ENCODE measurements at regions not wholly inside any gene's neighbourhood (a gene's known extent, or its start where the extent isn't known, plus 50 kb on each side); places are given as distances from the start of the nearest gene placed in this dataset.

DNA sequence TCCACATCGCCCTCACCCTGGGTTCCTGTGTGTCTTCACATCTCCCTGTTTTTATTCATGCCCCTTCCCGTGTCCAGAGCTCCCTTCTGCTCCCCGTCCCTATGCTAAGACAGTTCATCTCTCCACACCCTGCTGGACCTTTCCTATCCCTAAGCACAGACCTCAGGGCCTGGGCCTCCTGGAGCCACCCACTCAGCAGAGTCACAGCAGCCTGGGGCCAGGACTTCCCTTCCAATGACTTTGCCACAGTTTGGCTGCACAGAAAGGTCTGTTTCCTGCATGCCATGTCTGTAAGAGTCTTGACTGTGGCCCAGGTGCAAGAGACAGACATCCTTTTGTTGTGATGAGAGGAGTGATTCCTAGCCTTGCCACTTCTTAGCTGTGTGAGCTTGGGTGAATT, 470.7 kb downstream of the TSHZ3 start:
- no peak for DNase-seq (ENCODE audit: low read depth in 2 of 2, low spot score in 1 of 2)

DNA sequence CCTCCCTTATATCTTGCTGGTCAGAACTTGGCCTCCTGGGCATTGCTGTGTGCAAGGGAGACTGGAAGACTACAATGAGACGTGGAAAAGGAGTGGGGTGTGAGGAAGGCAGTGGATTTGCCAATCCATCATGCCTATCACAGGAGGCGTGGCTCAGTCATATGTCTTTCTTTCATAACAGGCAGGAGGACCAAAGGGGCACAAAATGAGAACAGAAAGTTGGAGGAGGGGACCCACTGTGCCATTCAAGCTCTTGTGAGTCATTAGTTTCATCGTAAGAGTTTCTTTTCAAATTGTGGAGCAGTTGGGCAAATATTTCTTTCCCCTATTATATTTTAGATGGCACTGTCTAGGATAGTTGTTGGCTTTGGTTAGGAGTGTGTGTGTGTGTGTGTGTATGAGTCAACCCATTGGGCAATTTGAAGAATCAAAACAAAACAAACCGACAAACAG, 471.5 kb downstream of the TSHZ3 start:
- DNase-seq (ENCODE audit: low read depth in 2 of 2, low spot score in 1 of 2), result no peak

DNA sequence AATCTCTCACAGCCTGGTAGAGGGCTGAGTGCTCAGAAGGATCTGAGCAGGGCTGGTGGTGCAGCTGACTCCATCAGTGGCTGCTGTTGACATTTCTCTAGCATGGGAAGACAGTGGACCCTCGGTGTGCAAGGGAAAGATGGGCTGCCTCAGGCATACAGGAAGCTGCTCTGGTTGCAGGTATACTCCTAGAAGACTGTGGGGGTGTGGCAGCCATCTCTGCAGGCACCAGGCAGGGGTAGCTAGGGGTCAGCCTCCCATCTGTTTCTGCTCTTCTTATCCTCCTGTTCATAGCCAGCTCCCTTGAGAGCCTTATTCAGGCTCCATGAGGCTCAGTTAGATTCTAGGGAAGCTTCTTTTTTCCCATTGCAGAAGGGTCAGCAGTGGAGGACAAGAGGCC, 475.5 kb downstream of the TSHZ3 start:
- DNase-seq (ENCODE audit: low read depth in 2 of 2, low spot score in 1 of 2), result no peak

DNA sequence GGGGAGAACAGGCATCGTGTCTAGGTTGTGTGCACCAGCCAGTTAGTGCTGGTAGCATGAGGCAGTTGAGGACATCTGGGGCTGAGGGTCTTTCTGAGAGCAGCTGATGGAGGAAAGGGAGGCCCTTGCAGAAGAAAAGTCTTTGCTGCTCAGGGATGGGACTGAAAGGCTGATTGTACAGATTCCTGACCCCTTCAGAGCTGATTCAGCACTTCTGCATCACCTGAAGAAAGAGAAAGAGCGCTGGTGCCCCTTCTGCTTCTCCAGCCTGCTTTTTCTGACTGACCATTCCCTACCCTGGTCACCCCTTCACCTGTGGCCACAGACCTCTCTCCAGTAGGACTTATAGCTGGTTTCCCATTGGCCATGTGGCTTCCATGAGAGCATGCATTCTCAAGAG, 476.2 kb downstream of the TSHZ3 start:
- no peak for DNase-seq (ENCODE audit: low read depth in 2 of 2, low spot score in 1 of 2)

DNA sequence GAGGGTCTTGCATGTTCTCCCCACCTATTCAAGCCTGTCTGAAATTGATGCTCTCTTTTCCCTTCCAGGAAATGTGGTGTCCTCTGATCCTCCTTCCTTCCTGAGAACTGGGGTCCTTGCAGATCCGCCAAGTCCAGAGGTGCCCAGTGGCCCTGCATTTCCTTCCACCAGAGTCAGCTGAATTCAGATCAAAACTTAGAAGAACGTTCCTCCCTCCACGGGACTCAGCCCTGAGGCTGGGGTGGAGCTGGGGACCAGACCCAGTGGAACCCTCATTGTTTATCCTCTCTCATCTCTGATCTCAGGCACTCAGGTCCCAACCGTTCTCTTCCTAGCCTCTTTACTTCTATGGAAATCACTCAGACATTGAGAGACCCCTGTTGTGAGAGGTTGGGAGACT, 477.3 kb downstream of the TSHZ3 start:
- DNase-seq (ENCODE audit: low read depth in 2 of 2, low spot score in 1 of 2), result no peak

DNA sequence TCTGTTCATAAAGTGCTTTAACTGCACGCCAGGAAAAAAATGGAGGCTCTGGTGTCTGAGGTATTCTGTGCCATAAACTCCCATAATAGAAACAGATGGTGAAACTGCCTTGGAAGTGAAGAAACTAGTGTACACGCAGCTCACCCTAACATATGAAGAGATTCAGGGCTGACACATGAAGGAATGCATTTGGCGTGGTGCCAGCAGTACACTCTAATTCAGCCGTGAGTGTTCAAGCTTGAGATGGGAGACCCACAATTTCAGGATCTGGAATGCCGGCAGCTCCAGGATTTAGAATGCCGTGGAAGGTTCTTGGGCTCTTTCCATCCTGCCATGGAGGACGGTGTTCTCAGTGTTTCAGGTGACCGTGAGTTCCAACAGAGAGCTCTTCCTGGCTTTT, 478.4 kb downstream of the TSHZ3 start:
- DNase-seq (ENCODE audit: low read depth in 2 of 2, low spot score in 1 of 2), result no peak

DNA sequence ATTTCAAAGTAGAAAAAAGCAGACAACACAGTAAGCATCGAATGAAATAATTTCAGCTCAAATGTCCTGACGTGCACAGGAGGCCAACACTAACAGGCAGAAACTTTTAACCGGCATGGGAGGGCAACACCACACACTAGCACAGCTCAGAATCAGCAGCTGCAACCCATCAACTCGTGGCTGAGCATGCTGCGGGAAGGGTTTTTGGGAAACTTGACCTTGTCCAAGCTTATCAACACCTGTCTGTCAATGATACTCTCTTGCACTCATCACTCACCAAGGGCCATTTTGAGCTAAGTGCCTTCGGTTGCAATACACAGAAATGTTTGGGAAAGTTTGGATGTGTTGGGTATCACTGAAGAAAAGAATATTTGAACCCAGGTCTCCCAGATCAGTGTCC, 483.7 kb downstream of the TSHZ3 start:
- no peak for DNase-seq (ENCODE audit: low read depth in 2 of 2, low spot score in 1 of 2)

DNA sequence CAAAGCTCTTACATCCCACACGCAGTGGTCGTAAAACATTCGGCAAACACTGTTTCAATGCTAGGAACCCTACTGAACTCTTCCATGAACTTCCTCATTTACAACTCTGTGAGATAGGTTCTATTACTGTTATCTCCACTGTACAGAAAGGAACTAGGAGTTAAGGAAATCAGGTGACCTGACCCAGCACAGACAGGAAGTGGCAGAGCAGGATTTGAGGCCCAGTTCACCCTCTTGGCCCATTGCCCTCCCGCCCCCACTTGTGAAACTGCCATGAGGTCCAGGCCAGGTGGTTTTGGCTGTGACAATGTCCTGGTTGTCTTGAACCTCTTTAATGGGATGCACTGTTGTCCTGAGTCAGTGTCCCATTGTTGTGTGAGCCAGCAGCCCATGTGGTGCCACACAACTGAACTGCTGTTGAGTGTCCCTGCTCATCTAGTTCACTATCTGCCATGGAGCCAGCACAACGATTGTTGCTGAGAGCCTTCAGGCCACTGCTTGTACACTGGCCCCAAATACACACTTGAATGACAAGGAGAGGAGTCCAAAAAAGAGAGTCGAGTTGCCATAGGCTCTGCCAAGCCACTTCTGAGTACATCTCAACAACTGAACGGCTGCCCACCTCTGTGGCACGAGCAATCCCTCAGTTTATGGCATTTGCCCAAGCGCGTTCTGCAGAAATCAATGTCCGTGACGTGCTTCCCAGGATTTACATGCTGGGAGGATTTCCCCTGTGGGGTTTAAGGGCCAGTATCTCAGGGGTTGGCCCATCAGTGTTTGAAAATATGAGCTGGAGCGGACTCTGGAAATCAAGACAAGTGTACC, 484.6 kb downstream of the TSHZ3 start:
- DNase-seq (ENCODE audit: low read depth in 2 of 2, low spot score in 1 of 2), result no peak

DNA sequence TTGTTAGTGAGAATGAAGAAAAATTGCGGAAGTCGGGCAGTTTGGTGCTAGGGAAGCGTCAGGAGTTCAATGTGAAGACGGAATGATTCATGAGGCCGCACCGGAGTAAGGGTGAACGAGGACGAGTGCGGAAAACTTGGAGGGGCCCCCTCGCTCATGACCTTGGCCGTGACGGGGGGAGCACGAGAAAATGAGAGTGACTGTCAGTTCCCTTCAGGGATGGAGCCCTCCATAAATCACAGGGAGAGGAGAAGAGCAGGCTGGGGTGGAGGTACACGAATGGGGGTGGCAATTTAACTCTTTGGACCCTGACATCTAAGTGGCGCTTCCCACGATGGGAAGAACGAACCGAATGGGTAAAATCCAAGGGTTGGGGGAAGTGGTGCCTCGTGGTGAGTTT, 486.4 kb downstream of the TSHZ3 start:
- no peak for DNase-seq (ENCODE audit: low read depth in 2 of 2, low spot score in 1 of 2)

DNA sequence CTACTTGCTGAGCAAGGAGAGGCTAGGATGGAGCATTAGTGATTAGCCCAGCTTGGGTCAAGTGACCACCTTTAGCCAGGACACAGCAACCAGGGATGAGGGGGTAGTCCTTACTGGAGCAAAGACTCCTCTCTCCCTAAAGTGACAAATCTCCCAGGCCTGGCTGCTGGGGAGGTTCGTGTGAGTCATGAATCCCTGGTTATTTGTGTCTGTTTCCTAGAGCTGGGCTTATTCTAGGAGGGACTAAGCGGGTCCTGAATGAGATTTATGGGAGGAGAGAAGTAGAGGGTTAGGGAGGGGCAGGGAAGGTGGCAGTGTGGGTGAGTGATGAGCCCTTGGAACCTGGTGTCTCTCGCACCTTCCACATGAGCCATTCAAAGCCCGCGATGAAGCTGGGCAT, 487.3 kb downstream of the TSHZ3 start:
- no peak for DNase-seq (ENCODE audit: low read depth in 2 of 2, low spot score in 1 of 2)

DNA sequence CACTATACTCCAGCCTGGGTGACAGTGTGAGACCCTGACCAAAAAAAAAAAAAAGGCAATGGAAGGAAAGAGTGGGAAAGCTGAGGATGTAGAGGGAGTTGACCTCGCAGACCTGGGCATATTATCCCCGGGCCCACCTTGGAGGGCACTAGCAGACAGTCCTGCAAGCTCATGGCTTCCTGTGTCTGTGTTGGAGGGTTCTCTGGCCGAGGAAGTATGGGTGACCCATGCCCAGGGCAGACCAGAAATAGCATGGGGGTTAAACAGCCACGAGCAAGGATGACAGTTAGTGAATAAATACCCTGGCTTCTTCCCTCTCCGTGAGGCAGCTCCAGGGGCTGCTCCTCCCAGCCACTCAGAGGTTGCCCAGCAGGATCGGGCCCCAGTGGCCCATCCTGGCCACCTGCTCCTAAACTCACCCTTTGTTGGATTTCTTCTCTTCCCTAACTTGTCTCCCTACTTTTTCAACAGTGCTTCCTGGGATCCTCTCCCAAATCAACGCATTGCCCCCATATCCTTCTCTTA, 485.8 kb downstream of the ZNF536 start:
- no peak for DNase-seq (ENCODE audit: low read depth in 2 of 2, low spot score in 1 of 2)

DNA sequence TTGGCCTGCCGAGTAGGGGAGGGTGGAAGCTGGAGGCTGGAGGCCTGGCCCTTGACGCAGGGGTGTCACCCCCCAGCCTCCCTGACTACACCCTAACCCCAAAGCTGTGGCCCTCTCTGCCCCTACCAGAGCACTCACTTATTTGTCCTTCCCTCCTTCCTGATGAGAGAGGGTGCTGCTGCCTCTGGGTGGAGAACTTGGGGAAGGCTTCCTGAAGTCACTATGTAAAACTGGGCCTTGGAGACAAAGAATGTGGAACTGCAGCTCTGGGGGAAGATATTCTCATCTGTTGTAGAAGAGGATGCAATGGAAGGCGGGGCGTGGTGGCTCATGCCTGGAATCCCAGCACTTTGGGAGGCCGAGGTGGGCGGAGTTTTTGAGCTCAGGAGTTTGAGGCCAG, 485.2 kb downstream of the ZNF536 start:
- no peak for DNase-seq (ENCODE audit: low read depth in 2 of 2, low spot score in 1 of 2)

DNA sequence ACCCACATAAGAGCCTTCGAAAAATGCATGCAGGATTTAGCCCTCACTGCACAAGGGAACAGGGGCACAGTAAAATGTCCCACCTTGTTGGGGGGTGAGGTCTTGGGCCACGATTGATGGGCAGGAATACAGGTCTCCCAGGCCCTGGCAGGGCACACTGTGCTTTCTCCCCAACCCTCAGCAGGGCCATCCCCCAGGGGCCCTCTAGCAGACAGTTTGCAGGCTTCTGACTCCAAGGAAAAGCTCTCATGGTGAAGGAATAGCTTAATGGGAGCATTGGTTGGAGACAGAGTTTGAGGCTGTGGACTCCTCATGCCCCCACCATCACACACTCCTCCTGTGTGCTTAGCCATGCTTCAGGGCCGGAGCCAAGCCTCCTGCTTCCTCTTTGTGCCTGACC, 484.6 kb downstream of the ZNF536 start:
- no peak for DNase-seq (ENCODE audit: low read depth in 2 of 2, low spot score in 1 of 2)

DNA sequence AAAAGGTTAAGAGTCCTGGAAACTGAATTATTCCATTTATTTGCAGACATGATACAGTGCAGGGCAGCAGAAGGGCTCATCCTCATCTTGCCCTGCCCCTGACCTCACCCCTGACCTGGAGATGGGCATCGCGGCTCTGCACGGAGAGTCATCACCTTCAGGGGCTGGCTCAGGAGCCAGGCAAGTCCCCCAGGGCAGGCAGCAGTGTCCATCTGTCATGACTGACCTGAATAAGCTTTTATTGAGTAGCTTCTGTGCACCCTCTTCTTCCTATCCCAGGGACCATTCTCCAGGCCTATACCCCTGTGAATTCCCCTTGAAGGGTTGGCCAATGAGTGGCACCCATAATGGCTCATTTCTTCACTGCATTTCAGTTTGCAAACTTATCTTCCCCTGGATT, 484.2 kb downstream of the ZNF536 start:
- DNase-seq (ENCODE audit: low read depth in 2 of 2, low spot score in 1 of 2), result no peak

DNA sequence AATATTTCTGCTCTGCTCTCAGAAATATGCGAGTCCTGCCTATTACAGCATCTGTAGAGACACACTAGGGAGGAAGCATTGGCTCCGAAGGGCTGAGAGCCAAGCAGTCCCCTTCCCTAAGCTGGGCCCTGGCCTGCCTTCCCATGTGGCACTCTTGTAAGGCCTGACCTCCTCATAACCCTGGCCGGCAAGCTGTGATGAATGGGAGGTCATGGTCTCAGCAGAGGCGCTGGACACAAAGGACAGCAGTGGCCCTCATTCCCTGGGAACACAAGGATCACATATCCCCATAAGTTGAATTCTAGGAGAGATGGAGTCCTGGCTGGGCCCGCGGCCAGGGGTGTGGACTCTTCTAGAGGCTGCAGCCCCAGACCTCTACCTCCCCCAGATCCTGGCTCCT, 483.3 kb downstream of the ZNF536 start:
- no peak for DNase-seq (ENCODE audit: low read depth in 2 of 2, low spot score in 1 of 2)

DNA sequence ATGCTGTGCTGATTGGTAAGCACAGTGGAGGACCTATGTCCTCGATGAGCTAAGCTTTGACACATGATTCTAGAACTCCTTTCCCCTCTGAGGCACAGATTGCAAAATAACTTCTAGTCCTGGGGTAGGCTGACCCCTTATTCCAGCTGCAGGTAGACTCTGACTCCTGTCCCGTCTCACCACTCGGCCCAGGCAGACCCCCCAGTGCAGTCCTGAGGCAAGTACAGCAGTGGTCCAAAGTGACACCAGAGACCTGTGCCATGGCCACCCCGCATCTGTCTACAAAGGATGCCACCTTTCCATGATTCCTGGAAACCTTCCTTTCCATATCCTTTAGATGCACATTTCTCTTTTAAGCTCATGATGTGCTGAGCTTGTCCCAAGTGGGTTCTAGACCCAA, 482.5 kb downstream of the ZNF536 start:
- no peak for DNase-seq (ENCODE audit: low read depth in 2 of 2, low spot score in 1 of 2)

DNA sequence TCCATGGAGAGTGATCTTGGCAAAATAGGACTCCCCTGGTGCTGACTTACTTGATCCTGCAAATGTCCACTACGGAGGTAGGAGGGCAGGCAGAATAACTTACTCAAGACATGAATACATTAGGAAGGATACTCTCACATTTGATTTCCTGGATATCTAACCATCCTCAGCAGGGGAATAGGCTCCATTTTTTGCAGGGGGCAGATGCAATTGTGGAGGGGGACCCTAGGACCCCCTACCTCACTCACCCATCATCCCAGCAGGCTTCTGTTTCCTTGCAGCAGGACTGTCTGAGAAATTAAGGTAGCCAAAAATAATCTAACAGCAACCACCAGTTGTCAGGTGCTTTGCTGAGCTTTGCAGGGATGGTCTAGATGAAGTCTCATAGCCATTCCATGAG, 482.0 kb downstream of the ZNF536 start:
- DNase-seq (ENCODE audit: low read depth in 2 of 2, low spot score in 1 of 2), result no peak

DNA sequence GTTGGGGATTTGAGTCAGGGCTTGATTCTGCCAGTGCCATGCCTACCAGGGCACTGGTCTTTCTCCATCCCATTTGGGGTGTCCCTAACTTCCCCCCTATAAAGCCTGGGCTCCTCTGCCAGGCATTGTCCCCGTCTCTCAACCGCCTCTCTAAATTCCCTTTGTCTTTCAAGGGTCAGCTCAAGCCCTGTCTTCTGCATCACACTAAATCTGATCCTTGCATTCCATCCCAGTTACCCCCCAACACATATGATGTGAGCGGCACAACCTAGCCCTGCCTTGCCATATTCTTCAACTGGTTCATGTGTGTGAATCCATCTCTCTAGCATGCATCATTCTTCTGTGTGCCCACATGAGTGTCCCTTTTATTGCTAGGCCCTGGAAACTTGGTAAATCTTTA, 480.9 kb downstream of the ZNF536 start:
- DNase-seq (ENCODE audit: low read depth in 2 of 2, low spot score in 1 of 2), result no peak

DNA sequence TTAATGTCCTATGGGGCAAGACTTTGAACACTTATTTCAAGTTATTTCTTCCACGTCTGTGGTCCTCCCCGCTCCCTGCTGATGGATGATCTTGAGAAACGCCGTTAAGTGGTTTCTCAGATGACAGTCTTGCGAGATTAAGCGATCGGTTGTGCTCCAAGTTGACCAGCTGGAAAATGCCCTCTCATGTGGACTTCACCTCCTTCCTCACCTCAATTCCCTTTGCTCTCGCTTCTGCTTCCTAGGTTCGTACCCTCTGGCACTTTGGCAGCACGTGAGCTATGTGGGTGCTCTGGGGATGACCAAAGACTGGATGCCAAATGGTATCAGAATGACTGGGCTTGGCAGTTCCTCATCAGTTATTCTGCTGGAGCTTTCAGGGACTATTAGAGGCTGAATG, 480.0 kb downstream of the ZNF536 start:
- no peak for DNase-seq (ENCODE audit: low read depth in 2 of 2, low spot score in 1 of 2)

DNA sequence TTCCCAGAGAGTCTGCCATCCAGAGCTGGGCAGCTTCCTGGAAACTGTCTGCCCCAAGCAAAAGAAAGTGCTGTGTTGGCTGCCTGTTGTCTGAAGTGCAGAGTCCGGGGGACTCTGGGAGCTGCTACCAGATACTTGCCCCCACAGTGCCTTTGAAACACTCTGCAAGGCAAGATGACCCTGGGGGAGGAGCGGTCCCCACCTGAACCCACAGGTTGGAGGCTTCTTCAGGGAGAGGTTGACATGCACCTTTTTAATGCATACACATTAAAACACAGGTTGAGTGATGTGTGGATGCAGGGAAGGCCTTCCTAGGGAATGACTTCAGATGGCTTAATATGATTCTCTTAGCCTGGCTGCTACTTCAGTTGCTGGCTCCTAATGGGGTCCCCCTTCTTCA, 479.5 kb downstream of the ZNF536 start:
- no peak for DNase-seq (ENCODE audit: low read depth in 2 of 2, low spot score in 1 of 2)

DNA sequence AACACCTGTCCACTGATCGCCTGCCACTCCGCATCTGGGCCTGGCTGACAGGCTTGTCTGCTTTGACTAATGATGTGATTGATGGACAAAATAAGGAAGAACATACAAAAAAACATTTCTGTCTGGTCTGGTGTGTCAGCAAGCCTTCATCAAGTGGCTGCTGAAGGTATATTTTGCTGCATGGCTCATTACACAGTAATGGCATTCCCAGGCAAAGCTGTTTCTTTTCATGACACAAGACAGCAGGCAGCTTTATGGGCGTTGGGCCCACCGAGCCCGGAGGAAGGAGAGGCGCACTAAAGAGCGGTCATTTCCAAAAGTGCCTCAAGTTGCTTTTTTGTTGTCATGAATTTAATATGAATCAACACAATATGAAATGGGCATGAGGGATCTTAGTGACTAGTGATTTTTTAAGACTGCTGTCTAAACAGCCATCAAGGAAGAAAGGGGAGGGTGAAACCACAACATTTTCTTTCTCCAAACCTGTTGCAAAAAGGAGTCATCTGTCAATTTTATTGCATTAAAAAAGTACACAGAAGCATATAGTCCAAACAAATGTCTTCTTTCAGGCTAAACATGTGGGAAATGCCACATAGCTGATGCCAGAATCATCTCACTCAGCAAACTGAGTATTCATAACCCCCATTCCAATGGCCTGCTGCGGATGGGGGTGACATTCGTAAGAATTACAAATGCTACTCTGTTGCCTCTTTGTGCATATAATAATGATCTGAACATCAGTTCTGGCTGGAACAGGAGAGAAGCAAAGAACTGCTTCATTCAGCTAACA, 476.6 kb downstream of the ZNF536 start:
- no peak for DNase-seq (ENCODE audit: low read depth in 2 of 2, low spot score in 1 of 2)

DNA sequence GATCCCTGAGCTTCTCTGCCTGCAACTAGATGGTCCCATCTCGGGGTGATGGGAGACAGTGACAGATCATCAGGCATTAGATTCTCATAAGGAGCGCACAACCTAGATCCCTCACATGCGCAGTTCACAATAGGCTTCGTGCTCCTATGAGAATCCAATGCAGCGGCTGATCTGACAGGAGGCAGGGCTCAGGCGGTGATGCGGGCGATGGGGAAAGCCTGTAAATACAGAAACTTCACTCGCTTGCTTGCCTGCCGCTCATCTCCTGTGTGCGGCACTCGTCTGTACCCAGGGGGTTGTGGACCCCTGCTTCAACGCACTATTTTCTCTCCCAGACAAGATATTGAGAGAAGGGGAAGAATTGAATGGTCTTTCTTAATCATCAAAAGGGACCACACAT, 473.9 kb downstream of the ZNF536 start:
- no peak for DNase-seq (ENCODE audit: low read depth in 2 of 2, low spot score in 1 of 2)
